ENCODE measurements at regions not wholly inside any gene's neighbourhood (a gene's known extent, or its start where the extent isn't known, plus 50 kb on each side); places are given as distances from the start of the nearest gene placed in this dataset.

DNA sequence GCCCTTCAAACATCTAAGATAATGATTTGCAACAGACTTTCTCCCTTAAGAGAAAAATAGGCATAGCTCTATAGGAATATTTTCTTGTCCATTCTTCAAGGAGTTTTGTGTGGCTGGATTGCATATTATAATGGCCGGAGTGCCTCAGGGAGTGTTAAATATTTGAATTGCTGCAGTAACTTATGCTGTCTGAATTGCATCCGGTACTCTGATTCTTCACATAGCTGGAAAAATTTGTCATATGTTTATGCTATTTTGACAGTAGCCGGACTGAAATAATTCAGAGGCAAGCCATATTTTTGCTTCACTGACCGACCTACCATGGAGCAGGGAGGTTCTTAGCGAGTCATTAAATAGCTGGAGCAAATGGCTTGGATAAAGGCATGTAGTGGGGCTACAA is 621.0 kb downstream of the ACTL7B start:
- no peak overlapping the region for H2BK120ac ChIP-seq (ENCODE audit: low read depth, low read length)
- TF ChIP-seq MAZ (IDR thresholded peaks at IDR 0.05; ENCODE audit: borderline replicate concordance, low read depth, low read length) (no peak), POLR2A (IDR thresholded peaks at IDR 0.05; ENCODE audit: low read depth, low read length) (no peak), FOS (IDR thresholded peaks at IDR 0.05; ENCODE audit: low read depth, low read length) (no peak), CTCF (conservative IDR thresholded peaks at IDR 0.05; ENCODE audit: low read depth, low read length) (no peak), RFX5 (IDR thresholded peaks at IDR 0.05; ENCODE audit: low read depth, low read length) (no peak), CHD1 (IDR thresholded peaks at IDR 0.05; ENCODE audit: low read depth, low read length) (no peak), RAD21 (IDR thresholded peaks at IDR 0.05; ENCODE audit: low read length) (no peak), BHLHE40 (IDR thresholded peaks at IDR 0.05; ENCODE audit: low read depth, low read length) (no peak), MAFK (IDR thresholded peaks at IDR 0.05; ENCODE audit: low read depth, low read length) (no peak), CEBPB (IDR thresholded peaks at IDR 0.05; ENCODE audit: low read depth, low read length) (no peak), RCOR1 (IDR thresholded peaks at IDR 0.05; ENCODE audit: insufficient replicate concordance, low read length) (no peak), SMC3 (IDR thresholded peaks at IDR 0.05; ENCODE audit: low read depth, low read length) (no peak), MXI1 (IDR thresholded peaks at IDR 0.05; ENCODE audit: borderline replicate concordance, low read depth, low read length) (no peak)
- BruUV-seq (replicated peaks), result no TSS peak
- CTCF ChIA-PET, result no interaction called here
- H4K20me1 ChIP-seq (ENCODE audit: insufficient read depth, low read length), result no peaks in the 10 kb centered on the region
- intact Hi-C loops (cut with micrococcal nuclease), result no loop called here
- H3K9me3 ChIP-seq (ENCODE audit: control insufficient read depth, insufficient read depth, low read length), result no peaks in the 10 kb centered on the region
- H3K23ac ChIP-seq (ENCODE audit: low read depth, low read length), result no peak overlapping the region
- H2BK15ac ChIP-seq (ENCODE audit: low read depth, low read length), result no peak overlapping the region
- no peak overlapping the region for H3K4ac ChIP-seq (ENCODE audit: low read depth, low read length)
- no peak overlapping the region for H3K9ac ChIP-seq (ENCODE audit: low read depth, low read length)
- H3K14ac ChIP-seq (replicated peaks; ENCODE audit: low read depth, low read length), result no peak overlapping the region
- no peak overlapping the region for H2AFZ ChIP-seq (replicated peaks; ENCODE audit: low read length, poor library complexity)
- H3K9me1 ChIP-seq (ENCODE audit: insufficient read depth, low read length), result no peaks in the 10 kb centered on the region; the same call in 1 of the 2 replicates
- no peak overlapping the region for H2AK5ac ChIP-seq (ENCODE audit: low read depth, low read length)
- H3K27me3 ChIP-seq (ENCODE audit: control insufficient read depth, insufficient read depth, low read length), result no peaks in the 10 kb centered on the region
- POLR2A ChIA-PET (ENCODE audit: unreplicated experiment), result no interaction called here
- H3K4me3 ChIP-seq (ENCODE audit: insufficient read depth, low read depth, low read length), result no peak overlapping the region
- 33% methylated on average over 3 of the region's 5 CpGs; no CpG with 5 or more reads in 1 of the 2 experiments for WGBS, 2 experiments (ENCODE audit: extremely low coverage in 2 of 2, insufficient read length in 1 of 2)
- no peak overlapping the region for H3K56ac ChIP-seq (ENCODE audit: extremely low read depth, insufficient read depth, low read length)
- H4K8ac ChIP-seq (ENCODE audit: low read depth in 2 of 2, low read length in 2 of 2), result no peak overlapping the region
- no peak overlapping the region for H2BK5ac ChIP-seq (ENCODE audit: low read depth, low read length, poor library complexity, severe bottlenecking)
- no peak overlapping the region for H2BK20ac ChIP-seq (ENCODE audit: low read depth, low read length)
- no peak overlapping the region for H3K27ac ChIP-seq (ENCODE audit: insufficient read depth, low read length)
- peak; percentile 16 for DNase-seq
- no peak overlapping the region for H3K18ac ChIP-seq (ENCODE audit: low read depth, low read length)
- no peak overlapping the region for H2AK9ac ChIP-seq (replicated peaks; ENCODE audit: low read depth, low read length, poor library complexity)
- H4K91ac ChIP-seq (ENCODE audit: insufficient read depth, low read depth, low read length), result no peak overlapping the region
- H3K4me2 ChIP-seq (ENCODE audit: low read depth, low read length), result peak overlapping the region; percentile 28; the same call in 1 of the 2 replicates
- peaks cover 2% of the 10 kb centered on the region; the same call in 1 of the 2 replicates for H3K4me1 ChIP-seq (ENCODE audit: control insufficient read depth, insufficient read depth, low read length)
- in situ Hi-C loops (cut with MboI; ENCODE audit: low sequenced_read_pairs), result no loop called here
- no peaks in the 10 kb centered on the region for H3K79me1 ChIP-seq (ENCODE audit: low read depth in 1 of 2, low read length in 2 of 2)
- peak; percentile 66 for ATAC-seq (ENCODE audit: low read depth)
- no peak overlapping the region for H4K5ac ChIP-seq (ENCODE audit: low read depth, low read length)
- dilution Hi-C loops (cut with HindIII; ENCODE audit: low sequenced_read_pairs, unreplicated experiment), result no loop called here
- H3K36me3 ChIP-seq (ENCODE audit: control insufficient read depth, insufficient read depth, low read length), result no peaks in the 10 kb centered on the region
